ENCODE measurements at regions not wholly inside any gene's neighbourhood (a gene's known extent, or its start where the extent isn't known, plus 50 kb on each side); places are given as distances from the start of the nearest gene placed in this dataset.

- TF ChIP-seq TAF1 (IDR thresholded peaks at IDR 0.05; ENCODE audit: low read depth) (no peak), REST (IDR thresholded peaks at IDR 0.05; ENCODE audit: low read depth) (no peak), YY1 (IDR thresholded peaks at IDR 0.05; ENCODE audit: low read depth) (no peak), TEAD4 (IDR thresholded peaks at IDR 0.05) (no peak), MAX (IDR thresholded peaks at IDR 0.05) (no peak)
Observed at GRCh38 chrX:130987241-130987640, 70.9 kb upstream of the ARHGAP36 start.
